GM12875 (cell line): ENCODE measurements at regions not wholly inside any gene's neighbourhood (a gene's known extent, or its start where the extent isn't known, plus 50 kb on each side); places are given as distances from the start of the nearest gene placed in this dataset.

Source experiments
- H3K4me3 ChIP-seq: one replicate; pipeline ENCODE4 v1.5.1; 2011; ENCODE audit warnings: low read depth, low read length, control low read depth
- TF ChIP-seq, protein P1 (sequence below): IDR thresholded peaks from 2 replicates; pipeline ENCODE4 v1.5.1; 2011; ENCODE audit warnings: low read depth, mild to moderate bottlenecking, control low read depth, inconsistent platforms, low read length, moderate library complexity, borderline replicate concordance; ENCODE audit not compliant: insufficient read depth

DNA sequence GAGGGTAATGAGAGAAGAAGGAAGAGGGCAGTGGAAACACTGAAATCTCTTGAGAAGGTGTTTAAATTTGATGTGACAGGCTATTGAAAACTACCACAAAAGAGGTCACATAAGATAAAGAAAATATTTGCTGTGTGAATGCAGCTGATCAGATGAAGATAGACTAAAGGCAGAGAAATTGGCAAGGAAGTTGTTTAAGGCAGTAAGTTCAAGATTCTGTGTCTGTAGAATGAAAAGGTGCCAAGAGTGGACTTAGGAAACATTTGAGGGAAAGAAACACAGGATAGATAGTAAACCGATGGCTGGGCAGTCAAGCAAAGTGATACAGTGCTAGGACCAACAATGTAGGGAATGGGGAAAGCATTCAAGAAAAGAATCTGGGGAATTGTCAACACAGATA is 332.3 kb upstream of the MARCKS start:
- TF ChIP-seq, protein P1, sequence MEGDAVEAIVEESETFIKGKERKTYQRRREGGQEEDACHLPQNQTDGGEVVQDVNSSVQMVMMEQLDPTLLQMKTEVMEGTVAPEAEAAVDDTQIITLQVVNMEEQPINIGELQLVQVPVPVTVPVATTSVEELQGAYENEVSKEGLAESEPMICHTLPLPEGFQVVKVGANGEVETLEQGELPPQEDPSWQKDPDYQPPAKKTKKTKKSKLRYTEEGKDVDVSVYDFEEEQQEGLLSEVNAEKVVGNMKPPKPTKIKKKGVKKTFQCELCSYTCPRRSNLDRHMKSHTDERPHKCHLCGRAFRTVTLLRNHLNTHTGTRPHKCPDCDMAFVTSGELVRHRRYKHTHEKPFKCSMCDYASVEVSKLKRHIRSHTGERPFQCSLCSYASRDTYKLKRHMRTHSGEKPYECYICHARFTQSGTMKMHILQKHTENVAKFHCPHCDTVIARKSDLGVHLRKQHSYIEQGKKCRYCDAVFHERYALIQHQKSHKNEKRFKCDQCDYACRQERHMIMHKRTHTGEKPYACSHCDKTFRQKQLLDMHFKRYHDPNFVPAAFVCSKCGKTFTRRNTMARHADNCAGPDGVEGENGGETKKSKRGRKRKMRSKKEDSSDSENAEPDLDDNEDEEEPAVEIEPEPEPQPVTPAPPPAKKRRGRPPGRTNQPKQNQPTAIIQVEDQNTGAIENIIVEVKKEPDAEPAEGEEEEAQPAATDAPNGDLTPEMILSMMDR: no peak
- H3K4me3 ChIP-seq: no peak overlapping the region

DNA sequence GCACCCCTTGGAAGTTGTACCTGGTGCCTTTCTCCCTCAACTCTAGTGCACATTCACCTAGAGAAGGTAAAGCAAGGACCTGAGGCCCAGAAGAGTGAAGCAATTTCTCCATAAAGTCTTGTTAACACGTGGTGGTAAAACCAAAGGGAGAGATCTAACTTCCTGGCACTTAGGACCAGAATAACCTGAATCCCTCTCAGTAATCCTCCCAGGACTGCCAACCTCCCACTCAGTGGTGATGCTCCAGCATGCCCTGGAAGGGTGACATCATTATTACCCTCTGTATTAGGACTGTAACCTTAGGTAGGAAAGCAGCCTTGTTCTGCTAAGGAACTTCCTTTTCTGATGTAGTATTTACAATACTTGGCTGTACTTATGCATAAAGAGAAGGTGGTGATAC is 330.6 kb upstream of the MARCKS start:
- no peak overlapping the region for H3K4me3 ChIP-seq
- TF ChIP-seq, protein P1: no peak

DNA sequence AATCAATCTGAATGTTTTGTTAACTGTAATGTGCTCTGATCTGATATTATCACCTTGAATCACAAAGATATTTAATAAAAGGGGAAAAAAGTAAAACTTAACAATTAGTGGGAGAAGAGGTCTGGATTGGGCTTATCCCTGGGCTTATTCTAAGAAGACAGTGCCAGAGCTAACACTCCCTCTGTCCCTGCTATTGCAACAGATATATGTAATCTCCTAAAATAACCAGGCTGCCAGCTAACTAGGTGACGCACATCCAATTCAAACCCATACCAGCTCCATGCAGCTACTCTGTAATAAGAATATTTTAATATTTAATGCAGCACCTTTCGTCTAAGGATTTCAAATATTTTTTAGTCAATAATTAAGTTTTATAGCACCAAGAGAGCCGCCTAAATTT is 330.1 kb upstream of the MARCKS start:
- TF ChIP-seq, protein P1: no peak
- H3K4me3 ChIP-seq: no peak overlapping the region

DNA sequence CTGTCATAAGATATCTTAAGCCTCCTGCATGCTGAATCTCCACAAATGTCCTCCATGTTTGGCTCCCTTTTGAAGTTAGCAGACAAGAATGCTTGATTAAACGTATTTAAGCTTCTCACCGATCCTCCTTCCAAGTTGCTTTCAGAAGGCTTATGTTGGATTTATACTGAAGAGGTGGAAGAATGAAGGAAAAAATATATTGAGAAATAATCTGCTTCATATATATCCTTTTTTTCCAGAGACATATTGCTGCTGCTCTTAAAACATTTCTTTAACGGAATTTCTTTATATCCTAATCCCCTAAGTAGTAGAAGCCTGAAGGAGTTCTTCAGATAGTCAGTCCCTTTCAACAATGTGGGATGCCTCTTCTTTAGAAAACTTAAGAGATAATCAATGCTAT is 329.0 kb upstream of the MARCKS start:
- TF ChIP-seq, protein P1: no peak
- H3K4me3 ChIP-seq: no peak overlapping the region

DNA sequence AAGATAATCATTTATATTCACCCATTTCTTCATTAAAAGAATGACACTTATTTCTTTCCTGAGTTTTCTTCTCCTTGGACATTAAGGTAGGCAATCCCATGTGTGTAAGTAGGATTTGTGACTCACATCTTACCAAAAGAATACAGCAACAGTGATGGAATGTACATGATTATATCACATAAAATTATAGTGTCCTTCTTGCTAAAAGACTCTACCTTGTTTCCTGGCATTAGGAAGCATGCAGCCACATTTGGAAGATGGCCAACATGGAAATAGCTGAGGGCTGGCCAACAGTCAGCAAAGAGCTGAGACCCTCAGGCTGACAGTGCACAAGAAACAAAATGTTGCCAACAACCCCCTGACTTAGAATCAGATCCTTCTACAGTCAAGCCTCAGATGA is 327.9 kb upstream of the MARCKS start:
- no peak overlapping the region for H3K4me3 ChIP-seq
- TF ChIP-seq, protein P1: no peak

DNA sequence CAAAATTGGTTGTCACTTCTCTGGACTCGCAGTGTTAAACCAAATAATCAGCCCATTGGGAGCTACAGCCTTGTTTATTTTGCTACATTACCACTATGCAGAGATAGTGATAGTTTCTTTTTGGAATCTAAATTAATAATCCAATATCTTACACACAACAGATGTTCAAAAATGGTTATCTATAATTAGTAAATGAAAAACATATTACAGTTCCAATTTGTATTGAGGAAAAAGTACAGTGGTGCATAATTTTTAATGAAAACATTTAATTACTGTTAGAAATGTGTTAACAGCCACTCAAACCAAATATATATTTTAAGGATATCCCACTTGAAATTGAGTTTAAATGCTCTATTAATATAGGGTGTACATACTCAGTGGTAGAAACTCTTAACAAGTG is 327.3 kb upstream of the MARCKS start:
- TF ChIP-seq, protein P1: no peak
- H3K4me3 ChIP-seq: no peak overlapping the region

DNA sequence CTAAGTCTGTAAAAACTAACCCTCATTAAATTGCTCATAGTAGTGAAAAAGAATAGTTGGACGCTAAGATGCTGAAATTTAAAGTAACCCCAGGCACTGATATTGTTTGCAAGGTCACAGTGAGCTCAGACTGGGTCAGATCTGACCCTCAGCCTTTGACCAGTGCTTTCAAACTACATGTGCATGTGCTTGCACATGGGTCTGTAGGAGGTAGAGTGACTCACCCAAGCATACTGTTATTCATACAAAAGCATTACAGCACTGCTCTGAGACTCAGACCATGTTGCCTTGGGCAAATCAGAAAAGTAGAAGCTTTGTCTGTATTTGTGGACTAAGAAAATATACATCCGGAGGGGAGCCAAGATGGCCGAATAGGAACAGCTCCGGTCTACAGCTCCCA is 326.4 kb upstream of the MARCKS start:
- H3K4me3 ChIP-seq: no peak overlapping the region
- TF ChIP-seq, protein P1: no peak
